ENCODE measurements at regions not wholly inside any gene's neighbourhood (a gene's known extent, or its start where the extent isn't known, plus 50 kb on each side); places are given as distances from the start of the nearest gene placed in this dataset.
"Not testable (repeated sequence)": the region's sequence is repeated elsewhere in the genome, so short reads cannot be mapped to it uniquely, and the experiment has no call there.

GRCh38 chr12:93008044-93008778, 79.1 kb upstream of the EEA1 start:
- intact Hi-C loops (cut with DNase I; ENCODE audit: low total_unique reads): no loop called here
- H3K4me1 ChIP-seq: no peaks in the 10 kb centered on the region
- no peaks in the 10 kb centered on the region for H3K9me3 ChIP-seq
- no peaks in the 10 kb centered on the region for H3K27me3 ChIP-seq
- no peak for DNase-seq (ENCODE audit: low spot score in 2 of 2)
- no peaks in the 10 kb centered on the region for H3K36me3 ChIP-seq
- no peak overlapping the region for H3K27ac ChIP-seq
- no peak overlapping the region for H3K4me3 ChIP-seq
- no peak for TF ChIP-seq CTCF (IDR thresholded peaks at IDR 0.05)
- TF ChIP-seq POLR2AphosphoS5 (IDR thresholded peaks at IDR 0.05): no peak
- no peak for TF ChIP-seq POLR2A (IDR thresholded peaks at IDR 0.05)

- H3K9me3 ChIP-seq; H3K27ac ChIP-seq; H3K4me1 ChIP-seq; DNase-seq (ENCODE audit: low spot score in 2 of 2); H3K27me3 ChIP-seq; intact Hi-C loops (cut with DNase I; ENCODE audit: low total_unique reads); H3K4me3 ChIP-seq; H3K36me3 ChIP-seq: not testable (repeated sequence)
Measured at GRCh38 chr12:93008880-93009279, 79.8 kb upstream of the EEA1 start.

GRCh38 chr12:93009533-93009932, 80.4 kb upstream of the EEA1 start:
- no peaks in the 10 kb centered on the region for H3K36me3 ChIP-seq
- no peaks in the 10 kb centered on the region for H3K4me1 ChIP-seq
- intact Hi-C loops (cut with DNase I; ENCODE audit: low total_unique reads): no loop called here
- no peak for TF ChIP-seq POLR2AphosphoS5 (IDR thresholded peaks at IDR 0.05)
- TF ChIP-seq POLR2A (IDR thresholded peaks at IDR 0.05): no peak
- no peak for TF ChIP-seq CTCF (IDR thresholded peaks at IDR 0.05)
- H3K9me3 ChIP-seq: no peaks in the 10 kb centered on the region
- DNase-seq (ENCODE audit: low spot score in 2 of 2): no peak
- no peaks in the 10 kb centered on the region for H3K27me3 ChIP-seq
- H3K27ac ChIP-seq: no peak overlapping the region
- no peak overlapping the region for H3K4me3 ChIP-seq

GRCh38 chr12:93010461-93010860, 81.4 kb upstream of the EEA1 start:
- DNase-seq (ENCODE audit: low spot score in 2 of 2): no peak
- H3K27me3 ChIP-seq: no peaks in the 10 kb centered on the region
- no peaks in the 10 kb centered on the region for H3K36me3 ChIP-seq
- H3K4me1 ChIP-seq: no peaks in the 10 kb centered on the region
- intact Hi-C loops (cut with DNase I; ENCODE audit: low total_unique reads): no loop called here
- H3K27ac ChIP-seq: no peak overlapping the region
- no peak overlapping the region for H3K4me3 ChIP-seq
- no peaks in the 10 kb centered on the region for H3K9me3 ChIP-seq
- TF ChIP-seq POLR2A (IDR thresholded peaks at IDR 0.05): no peak
- no peak for TF ChIP-seq POLR2AphosphoS5 (IDR thresholded peaks at IDR 0.05)
- TF ChIP-seq CTCF (IDR thresholded peaks at IDR 0.05): no peak

- Histone ChIP-seq H3K27me3 (no peaks in the 10 kb centered on the region), H3K36me3 (no peaks in the 10 kb centered on the region), H3K4me3 (no peak overlapping the region), H3K9me3 (no peaks in the 10 kb centered on the region), H3K4me1 (no peaks in the 10 kb centered on the region), H3K27ac (no peak overlapping the region)
- intact Hi-C loops (cut with DNase I; ENCODE audit: low total_unique reads): no loop called here
- no peak for DNase-seq (ENCODE audit: low spot score in 2 of 2)
- TF ChIP-seq POLR2AphosphoS5 (IDR thresholded peaks at IDR 0.05) (no peak), CTCF (IDR thresholded peaks at IDR 0.05) (no peak), POLR2A (IDR thresholded peaks at IDR 0.05) (no peak)
Measured at GRCh38 chr12:93011100-93011499, 82.0 kb upstream of the EEA1 start.

Measured in breast epithelium (tissue), 4 donors.